ENCODE measurements at regions not wholly inside any gene's neighbourhood (a gene's known extent, or its start where the extent isn't known, plus 50 kb on each side); places are given as distances from the start of the nearest gene placed in this dataset.
A peak's percentile ranks its signal among the peaks of the same experiment; 100 is the strongest.
"Not testable (repeated sequence)": the region's sequence is repeated elsewhere in the genome, so short reads cannot be mapped to it uniquely, and the experiment has no call there.

GRCh38 chr4:104649631-104650030 lies 154.9 kb upstream of the CXXC4 start:
- WGBS, 2 experiments (ENCODE audit: insufficient coverage in 1 of 2, insufficient read length in 1 of 2), result 95 to 100% methylated on average over 1 of the region's 1 CpG
- no peak overlapping the region for H3K27ac ChIP-seq (ENCODE audit: low read depth, low read length)
- H3K27me3 ChIP-seq (ENCODE audit: control insufficient read depth, insufficient read depth, low read length, poor library complexity, severe bottlenecking), result no peaks in the 10 kb centered on the region
- Mint-ChIP-seq H3K27me3 (ENCODE audit: insufficient read depth) (no peaks in the 10 kb centered on the region), H3K4me3 (no peak overlapping the region), H3K36me3 (ENCODE audit: low read depth) (no peaks in the 10 kb centered on the region), H3K27ac (no peak overlapping the region), H3K9me3 (no peaks in the 10 kb centered on the region), H3K4me1 (no peaks in the 10 kb centered on the region)
- no peak overlapping the region for H3K4me3 ChIP-seq (ENCODE audit: low read length)
- H3K4me1 ChIP-seq (ENCODE audit: control insufficient read depth, insufficient read depth, low read length), result no peaks in the 10 kb centered on the region
- DNase-seq, result no peak
- peaks cover 7% of the 10 kb centered on the region for H3K9me3 ChIP-seq (ENCODE audit: control insufficient read depth, low read length)
- no peaks in the 10 kb centered on the region for H3K36me3 ChIP-seq (ENCODE audit: control insufficient read depth, insufficient read depth, low read length)
- no peak for TF ChIP-seq CTCF (conservative IDR thresholded peaks at IDR 0.05)
- no peak overlapping the region for H3K9ac ChIP-seq (ENCODE audit: extremely low read depth, low read length, poor library complexity, severe bottlenecking)

DNA sequence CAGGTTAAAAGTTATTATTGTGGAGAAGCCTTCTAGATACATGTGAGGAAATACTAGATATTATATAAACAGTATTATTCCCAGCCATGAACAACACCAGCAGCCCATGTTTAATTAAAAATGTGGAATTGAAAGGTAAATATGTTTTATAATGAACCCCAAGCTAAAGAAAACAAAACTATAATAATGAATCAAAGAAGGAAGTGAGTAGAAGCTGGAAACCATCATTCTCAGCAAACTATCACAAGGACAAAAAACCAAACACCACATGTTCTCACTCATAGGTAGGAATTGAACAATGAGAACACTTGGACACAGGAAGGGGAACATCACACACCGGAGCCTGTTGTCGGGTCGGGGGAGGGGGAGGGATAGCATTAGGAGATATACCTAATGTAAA lies 167.6 kb upstream of the CXXC4 start:
- not testable (repeated sequence) for H3K4me1 Mint-ChIP-seq; H3K4me3 Mint-ChIP-seq; H3K36me3 Mint-ChIP-seq (ENCODE audit: low read depth); H3K27ac Mint-ChIP-seq; H3K36me3 ChIP-seq (ENCODE audit: control insufficient read depth, insufficient read depth, low read length); H3K27ac ChIP-seq (ENCODE audit: low read depth, low read length); H3K9ac ChIP-seq (ENCODE audit: extremely low read depth, low read length, poor library complexity, severe bottlenecking); H3K27me3 ChIP-seq (ENCODE audit: control insufficient read depth, insufficient read depth, low read length, poor library complexity, severe bottlenecking); H3K9me3 ChIP-seq (ENCODE audit: control insufficient read depth, low read length); H3K4me3 ChIP-seq (ENCODE audit: low read length); H3K9me3 Mint-ChIP-seq; H3K4me1 ChIP-seq (ENCODE audit: control insufficient read depth, insufficient read depth, low read length); DNase-seq; H3K27me3 Mint-ChIP-seq (ENCODE audit: insufficient read depth)
- 100% methylated on average over 3 of the region's 3 CpGs; no CpG with 5 or more reads in 1 of the 2 experiments for WGBS, 2 experiments (ENCODE audit: insufficient coverage in 1 of 2, insufficient read length in 1 of 2)

DNA sequence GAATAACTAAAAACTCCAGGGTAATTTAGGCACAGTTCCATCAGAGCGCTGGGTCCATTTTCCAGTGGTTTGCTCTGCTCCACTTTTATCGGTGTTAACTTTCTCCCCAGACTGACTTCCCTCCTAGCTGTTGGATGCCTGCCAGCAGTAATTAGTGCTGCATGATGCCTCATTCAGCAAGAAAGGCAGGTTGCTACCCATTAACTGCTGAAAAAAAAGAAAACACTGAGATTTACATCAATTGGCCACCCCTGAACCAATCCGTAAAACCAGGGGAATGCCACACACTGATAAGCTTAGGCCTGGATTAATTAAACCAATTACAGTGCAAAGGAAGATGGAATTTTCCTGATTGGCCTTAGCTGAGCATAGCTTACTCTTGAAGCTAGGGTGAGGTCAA lies 182.4 kb upstream of the CXXC4 start:
- H3K4me3 ChIP-seq (ENCODE audit: low read length), result no peak overlapping the region
- no peak overlapping the region for H3K27ac ChIP-seq (ENCODE audit: low read depth, low read length)
- no peak overlapping the region for H3K4me3 Mint-ChIP-seq
- DNase-seq, result peak; percentile 51
- H3K9me3 Mint-ChIP-seq, result no peaks in the 10 kb centered on the region
- no peaks in the 10 kb centered on the region for H3K27me3 ChIP-seq (ENCODE audit: control insufficient read depth, insufficient read depth, low read length, poor library complexity, severe bottlenecking)
- 71 to 83% methylated on average over 2 to 3 of the region's 3 CpGs for WGBS, 2 experiments (ENCODE audit: insufficient coverage in 1 of 2, insufficient read length in 1 of 2)
- peaks cover 5% of the 10 kb centered on the region for H3K4me1 Mint-ChIP-seq
- no peak overlapping the region for H3K27ac Mint-ChIP-seq
- TF ChIP-seq CTCF (conservative IDR thresholded peaks at IDR 0.05), result no peak
- no peaks in the 10 kb centered on the region for H3K36me3 ChIP-seq (ENCODE audit: control insufficient read depth, insufficient read depth, low read length)
- H3K9me3 ChIP-seq (ENCODE audit: control insufficient read depth, low read length), result no peaks in the 10 kb centered on the region
- H3K36me3 Mint-ChIP-seq (ENCODE audit: low read depth), result no peaks in the 10 kb centered on the region
- no peaks in the 10 kb centered on the region for H3K27me3 Mint-ChIP-seq (ENCODE audit: insufficient read depth)
- H3K9ac ChIP-seq (ENCODE audit: extremely low read depth, low read length, poor library complexity, severe bottlenecking), result no peak overlapping the region
- no peaks in the 10 kb centered on the region for H3K4me1 ChIP-seq (ENCODE audit: control insufficient read depth, insufficient read depth, low read length)

- H3K9me3 Mint-ChIP-seq, result peaks cover 18% of the 10 kb centered on the region
- no peak overlapping the region for H3K27ac ChIP-seq (ENCODE audit: low read depth, low read length)
- no CpG with 5 or more reads among the region's 1 CpG for WGBS, 2 experiments (ENCODE audit: insufficient coverage in 1 of 2, insufficient read length in 1 of 2)
- H3K4me3 Mint-ChIP-seq, result no peak overlapping the region
- no peak for TF ChIP-seq CTCF (conservative IDR thresholded peaks at IDR 0.05)
- H3K36me3 ChIP-seq (ENCODE audit: control insufficient read depth, insufficient read depth, low read length), result no peaks in the 10 kb centered on the region
- no peak overlapping the region for H3K9ac ChIP-seq (ENCODE audit: extremely low read depth, low read length, poor library complexity, severe bottlenecking)
- no peaks in the 10 kb centered on the region for H3K4me1 Mint-ChIP-seq
- DNase-seq, result no peak
- H3K4me1 ChIP-seq (ENCODE audit: control insufficient read depth, insufficient read depth, low read length), result no peaks in the 10 kb centered on the region
- H3K9me3 ChIP-seq (ENCODE audit: control insufficient read depth, low read length), result peaks cover 16% of the 10 kb centered on the region
- H3K27ac Mint-ChIP-seq, result no peak overlapping the region
- H3K27me3 Mint-ChIP-seq (ENCODE audit: insufficient read depth), result no peaks in the 10 kb centered on the region
- H3K4me3 ChIP-seq (ENCODE audit: low read length), result no peak overlapping the region
- H3K36me3 Mint-ChIP-seq (ENCODE audit: low read depth), result no peaks in the 10 kb centered on the region
- H3K27me3 ChIP-seq (ENCODE audit: control insufficient read depth, insufficient read depth, low read length, poor library complexity, severe bottlenecking), result no peaks in the 10 kb centered on the region
Observed at GRCh38 chr4:104682311-104682710, 187.6 kb upstream of the CXXC4 start.
